ENCODE measurements at regions not wholly inside any gene's neighbourhood (a gene's known extent, or its start where the extent isn't known, plus 50 kb on each side); places are given as distances from the start of the nearest gene placed in this dataset.

- peaks cover 0 to 18% (median 10%) of the 10 kb centered on the region in 4 experiments for H3K4me1 ChIP-seq (ENCODE audit: control extremely low read depth in 1 of 4, control insufficient read depth in 4 of 4, insufficient read depth in 4 of 4, low read length in 3 of 4)
- DNase-seq, result peak in 1 of 3 donors; percentile 20
- H3K36me3 ChIP-seq (ENCODE audit: control insufficient read depth in 4 of 4, insufficient read depth in 4 of 4, low read length in 3 of 4), result no peaks in the 10 kb centered on the region
- H3K9me3 ChIP-seq (ENCODE audit: control extremely low read depth in 1 of 5, control insufficient read depth in 4 of 5, insufficient read depth in 2 of 5, low read depth in 1 of 5, low read length in 4 of 5), result peaks cover 0 to 5% (median 0%) of the 10 kb centered on the region in 5 experiments
- POLR2A ChIA-PET, result no interaction called here
- no peak overlapping the region for H3K27ac ChIP-seq (ENCODE audit: insufficient read depth in 1 of 2, low read depth in 1 of 2, low read length in 2 of 2, poor library complexity in 1 of 2, severe bottlenecking in 2 of 2)
- 89% methylated on average over 6 of the region's 7 CpGs for WGBS (ENCODE audit: insufficient coverage)
- no peaks in the 10 kb centered on the region for H3K27me3 ChIP-seq (replicated peaks in 2 of 5; ENCODE audit: control insufficient read depth in 4 of 5, insufficient read depth in 5 of 5, low read length in 4 of 5)
- CTCF ChIA-PET, result interaction anchor here (1.0 to 1.5 kb wide), 2 partner anchors 9 to 11 kb away, joined by 3 read pairs; no protein-coding TSS in a partner anchor
- no peak overlapping the region for H3K4me3 ChIP-seq (ENCODE audit: control insufficient read depth in 1 of 7, extremely low read depth in 1 of 7, insufficient read depth in 4 of 7, low read depth in 2 of 7, low read length in 6 of 7)
Measured at GRCh38 chr1:113217447-113218208, 144.6 kb downstream of the LRIG2 start.

GRCh38 chr1:113219377-113219776, 146.4 kb downstream of the LRIG2 start:
- Histone ChIP-seq H3K4me3 (ENCODE audit: control insufficient read depth in 1 of 7, extremely low read depth in 1 of 7, insufficient read depth in 4 of 7, low read depth in 2 of 7, low read length in 6 of 7) (no peak overlapping the region), H3K27me3 (replicated peaks in 2 of 5; ENCODE audit: control insufficient read depth in 4 of 5, insufficient read depth in 5 of 5, low read length in 4 of 5) (no peaks in the 10 kb centered on the region), H3K36me3 (ENCODE audit: control insufficient read depth in 4 of 4, insufficient read depth in 4 of 4, low read length in 3 of 4) (no peaks in the 10 kb centered on the region), H3K27ac (ENCODE audit: insufficient read depth in 1 of 2, low read depth in 1 of 2, low read length in 2 of 2, poor library complexity in 1 of 2, severe bottlenecking in 2 of 2) (no peak overlapping the region), H3K9me3 (ENCODE audit: control extremely low read depth in 1 of 5, control insufficient read depth in 4 of 5, insufficient read depth in 2 of 5, low read depth in 1 of 5, low read length in 4 of 5) (peaks cover 0 to 5% (median 0%) of the 10 kb centered on the region in 5 experiments), H3K4me1 (ENCODE audit: control extremely low read depth in 1 of 4, control insufficient read depth in 4 of 4, insufficient read depth in 4 of 4, low read length in 3 of 4) (peaks cover 0 to 18% (median 10%) of the 10 kb centered on the region in 4 experiments)
- CTCF ChIA-PET, result no interaction called here
- DNase-seq, result no peak
- WGBS (ENCODE audit: insufficient coverage), result 82% methylated on average over 2 of the region's 2 CpGs
- POLR2A ChIA-PET, result no interaction called here

- H3K4me3 ChIP-seq (ENCODE audit: control insufficient read depth in 1 of 7, extremely low read depth in 1 of 7, insufficient read depth in 4 of 7, low read depth in 2 of 7, low read length in 6 of 7), result no peak overlapping the region
- no peak for DNase-seq
- POLR2A ChIA-PET, result no interaction called here
- H3K4me1 ChIP-seq (ENCODE audit: control extremely low read depth in 1 of 4, control insufficient read depth in 4 of 4, insufficient read depth in 4 of 4, low read length in 3 of 4), result peaks cover 0 to 18% (median 10%) of the 10 kb centered on the region in 4 experiments
- no peaks in the 10 kb centered on the region for H3K36me3 ChIP-seq (ENCODE audit: control insufficient read depth in 4 of 4, insufficient read depth in 4 of 4, low read length in 3 of 4)
- H3K27me3 ChIP-seq (replicated peaks in 2 of 5; ENCODE audit: control insufficient read depth in 4 of 5, insufficient read depth in 5 of 5, low read length in 4 of 5), result no peaks in the 10 kb centered on the region
- peaks cover 0 to 4% (median 0%) of the 10 kb centered on the region in 5 experiments for H3K9me3 ChIP-seq (ENCODE audit: control extremely low read depth in 1 of 5, control insufficient read depth in 4 of 5, insufficient read depth in 2 of 5, low read depth in 1 of 5, low read length in 4 of 5)
- CTCF ChIA-PET, result interaction anchor here (0.6 kb wide), 1 partner anchor 409 kb away, joined by 4 read pairs; no protein-coding TSS in a partner anchor
- no peak overlapping the region for H3K27ac ChIP-seq (ENCODE audit: insufficient read depth in 1 of 2, low read depth in 1 of 2, low read length in 2 of 2, poor library complexity in 1 of 2, severe bottlenecking in 2 of 2)
- WGBS (ENCODE audit: insufficient coverage), result 85% methylated on average over 5 of the region's 5 CpGs
Measured at GRCh38 chr1:113219828-113220227, 146.8 kb downstream of the LRIG2 start.

GRCh38 chr1:113223040-113223439, 150.0 kb downstream of the LRIG2 start:
- DNase-seq, result no peak
- ChIA-PET CTCF (no interaction called here), POLR2A (no interaction called here)
- H3K4me3 ChIP-seq (ENCODE audit: control insufficient read depth in 1 of 7, extremely low read depth in 1 of 7, insufficient read depth in 4 of 7, low read depth in 2 of 7, low read length in 6 of 7), result no peak overlapping the region
- H3K36me3 ChIP-seq (ENCODE audit: control insufficient read depth in 4 of 4, insufficient read depth in 4 of 4, low read length in 3 of 4), result no peaks in the 10 kb centered on the region
- peaks cover 0 to 1% (median 0%) of the 10 kb centered on the region in 5 experiments for H3K27me3 ChIP-seq (replicated peaks in 2 of 5; ENCODE audit: control insufficient read depth in 4 of 5, insufficient read depth in 5 of 5, low read length in 4 of 5)
- no peaks in the 10 kb centered on the region for H3K9me3 ChIP-seq (ENCODE audit: control extremely low read depth in 1 of 5, control insufficient read depth in 4 of 5, insufficient read depth in 2 of 5, low read depth in 1 of 5, low read length in 4 of 5)
- no CpG with 5 or more reads among the region's 2 CpGs for WGBS (ENCODE audit: insufficient coverage)
- peaks cover 0 to 3% (median under 1%) of the 10 kb centered on the region in 4 experiments for H3K4me1 ChIP-seq (ENCODE audit: control extremely low read depth in 1 of 4, control insufficient read depth in 4 of 4, insufficient read depth in 4 of 4, low read length in 3 of 4)
- H3K27ac ChIP-seq (ENCODE audit: insufficient read depth in 1 of 2, low read depth in 1 of 2, low read length in 2 of 2, poor library complexity in 1 of 2, severe bottlenecking in 2 of 2), result no peak overlapping the region

GRCh38 chr1:113223546-113223945, 150.5 kb downstream of the LRIG2 start:
- POLR2A ChIA-PET, result no interaction called here
- no peaks in the 10 kb centered on the region for H3K36me3 ChIP-seq (ENCODE audit: control insufficient read depth in 4 of 4, insufficient read depth in 4 of 4, low read length in 3 of 4)

GRCh38 chr1:113226148-113226547, 153.2 kb downstream of the LRIG2 start:
- Histone ChIP-seq H3K4me3 (ENCODE audit: control insufficient read depth in 1 of 7, extremely low read depth in 1 of 7, insufficient read depth in 4 of 7, low read depth in 2 of 7, low read length in 6 of 7) (no peak overlapping the region), H3K36me3 (ENCODE audit: control insufficient read depth in 4 of 4, insufficient read depth in 4 of 4, low read length in 3 of 4) (no peaks in the 10 kb centered on the region), H3K9me3 (ENCODE audit: control extremely low read depth in 1 of 5, control insufficient read depth in 4 of 5, insufficient read depth in 2 of 5, low read depth in 1 of 5, low read length in 4 of 5) (no peaks in the 10 kb centered on the region), H3K27ac (ENCODE audit: insufficient read depth in 1 of 2, low read depth in 1 of 2, low read length in 2 of 2, poor library complexity in 1 of 2, severe bottlenecking in 2 of 2) (no peak overlapping the region), H3K4me1 (ENCODE audit: control extremely low read depth in 1 of 4, control insufficient read depth in 4 of 4, insufficient read depth in 4 of 4, low read length in 3 of 4) (no peaks in the 10 kb centered on the region), H3K27me3 (replicated peaks in 2 of 5; ENCODE audit: control insufficient read depth in 4 of 5, insufficient read depth in 5 of 5, low read length in 4 of 5) (peaks cover 0 to 3% (median 1%) of the 10 kb centered on the region in 5 experiments)
- CTCF ChIA-PET, result interaction anchor here (0.6 to 1.0 kb wide), 2 partner anchors 9 to 22 kb away, joined by 3 read pairs; no protein-coding TSS in a partner anchor
- WGBS (ENCODE audit: insufficient coverage), result 100% methylated on average over 8 of the region's 10 CpGs
- DNase-seq, result no peak
- POLR2A ChIA-PET, result interaction anchor here (0.6 kb wide), 1 partner anchor 21 kb away, joined by 3 read pairs; no protein-coding TSS in a partner anchor

More at GRCh38 chr1:113223546-113223945, 150.5 kb downstream of the LRIG2 start:
- H3K9me3 ChIP-seq (ENCODE audit: control extremely low read depth in 1 of 5, control insufficient read depth in 4 of 5, insufficient read depth in 2 of 5, low read depth in 1 of 5, low read length in 4 of 5), result no peaks in the 10 kb centered on the region
- CTCF ChIA-PET, result no interaction called here
- WGBS (ENCODE audit: insufficient coverage), result 96% methylated on average over 8 of the region's 9 CpGs
- DNase-seq, result no peak
- H3K27ac ChIP-seq (ENCODE audit: insufficient read depth in 1 of 2, low read depth in 1 of 2, low read length in 2 of 2, poor library complexity in 1 of 2, severe bottlenecking in 2 of 2), result no peak overlapping the region
- H3K4me1 ChIP-seq (ENCODE audit: control extremely low read depth in 1 of 4, control insufficient read depth in 4 of 4, insufficient read depth in 4 of 4, low read length in 3 of 4), result no peaks in the 10 kb centered on the region
- no peak overlapping the region for H3K4me3 ChIP-seq (ENCODE audit: control insufficient read depth in 1 of 7, extremely low read depth in 1 of 7, insufficient read depth in 4 of 7, low read depth in 2 of 7, low read length in 6 of 7)
- peaks cover 0 to 1% (median 0%) of the 10 kb centered on the region in 5 experiments for H3K27me3 ChIP-seq (replicated peaks in 2 of 5; ENCODE audit: control insufficient read depth in 4 of 5, insufficient read depth in 5 of 5, low read length in 4 of 5)

GRCh38 chr1:113231866-113232265, 158.4 kb upstream of the MAGI3 start:
- Histone ChIP-seq H3K4me1 (ENCODE audit: control extremely low read depth in 1 of 4, control insufficient read depth in 4 of 4, insufficient read depth in 4 of 4, low read length in 3 of 4) (no peaks in the 10 kb centered on the region), H3K27me3 (replicated peaks in 2 of 5; ENCODE audit: control insufficient read depth in 4 of 5, insufficient read depth in 5 of 5, low read length in 4 of 5) (peaks cover 0 to 3% (median 1%) of the 10 kb centered on the region in 5 experiments), H3K36me3 (ENCODE audit: control insufficient read depth in 4 of 4, insufficient read depth in 4 of 4, low read length in 3 of 4) (no peaks in the 10 kb centered on the region), H3K27ac (ENCODE audit: insufficient read depth in 1 of 2, low read depth in 1 of 2, low read length in 2 of 2, poor library complexity in 1 of 2, severe bottlenecking in 2 of 2) (no peak overlapping the region), H3K4me3 (ENCODE audit: control insufficient read depth in 1 of 7, extremely low read depth in 1 of 7, insufficient read depth in 4 of 7, low read depth in 2 of 7, low read length in 6 of 7) (no peak overlapping the region), H3K9me3 (ENCODE audit: control extremely low read depth in 1 of 5, control insufficient read depth in 4 of 5, insufficient read depth in 2 of 5, low read depth in 1 of 5, low read length in 4 of 5) (no peaks in the 10 kb centered on the region)
- ChIA-PET POLR2A (no interaction called here), CTCF (no interaction called here)
- no peak for DNase-seq
- 93% methylated on average over 13 of the region's 13 CpGs for WGBS (ENCODE audit: insufficient coverage)

Data from common myeloid progenitor, CD34-positive (primary cell).